ENCODE measurements at regions not wholly inside any gene's neighbourhood (a gene's known extent, or its start where the extent isn't known, plus 50 kb on each side); places are given as distances from the start of the nearest gene placed in this dataset.

- ChIA-PET CTCF (no interaction called here), POLR2A (no interaction called here)
Measured at GRCh38 chr22:47929073-47929472, 1166.6 kb downstream of the TBC1D22A start.

GRCh38 chr22:47928631-47929030 lies 1166.2 kb downstream of the TBC1D22A start:
- H3K27me3 ChIP-seq (ENCODE audit: control insufficient read depth, insufficient read depth, low read length), result no peaks in the 10 kb centered on the region
- DNase-seq (ENCODE audit: low read depth, low spot score), result no peak
- H3K4me1 ChIP-seq (ENCODE audit: control insufficient read depth, insufficient read depth, low read length), result no peaks in the 10 kb centered on the region
- ChIA-PET CTCF (no interaction called here), POLR2A (no interaction called here)
- in situ Hi-C loops (cut with HindIII; ENCODE audit: low pct_unique_long_range_greater_than_20kb, low sequenced_read_pairs) (no loop called here), intact Hi-C loops (cut with micrococcal nuclease; ENCODE audit: unreplicated experiment) (no loop called here)
- H3K9me3 ChIP-seq (ENCODE audit: control insufficient read depth, insufficient read depth, low read depth, low read length), result no peaks in the 10 kb centered on the region
- TF ChIP-seq SIN3A (IDR thresholded peaks at IDR 0.05; ENCODE audit: borderline replicate concordance, insufficient read depth, low read depth, low read length) (no peak), TCF7L2 (IDR thresholded peaks at IDR 0.05; ENCODE audit: low read depth, low read length) (no peak), POLR2AphosphoS5 (IDR thresholded peaks at IDR 0.05; ENCODE audit: low read depth, low read length) (no peak)
- TF ChIP-seq, protein P1, sequence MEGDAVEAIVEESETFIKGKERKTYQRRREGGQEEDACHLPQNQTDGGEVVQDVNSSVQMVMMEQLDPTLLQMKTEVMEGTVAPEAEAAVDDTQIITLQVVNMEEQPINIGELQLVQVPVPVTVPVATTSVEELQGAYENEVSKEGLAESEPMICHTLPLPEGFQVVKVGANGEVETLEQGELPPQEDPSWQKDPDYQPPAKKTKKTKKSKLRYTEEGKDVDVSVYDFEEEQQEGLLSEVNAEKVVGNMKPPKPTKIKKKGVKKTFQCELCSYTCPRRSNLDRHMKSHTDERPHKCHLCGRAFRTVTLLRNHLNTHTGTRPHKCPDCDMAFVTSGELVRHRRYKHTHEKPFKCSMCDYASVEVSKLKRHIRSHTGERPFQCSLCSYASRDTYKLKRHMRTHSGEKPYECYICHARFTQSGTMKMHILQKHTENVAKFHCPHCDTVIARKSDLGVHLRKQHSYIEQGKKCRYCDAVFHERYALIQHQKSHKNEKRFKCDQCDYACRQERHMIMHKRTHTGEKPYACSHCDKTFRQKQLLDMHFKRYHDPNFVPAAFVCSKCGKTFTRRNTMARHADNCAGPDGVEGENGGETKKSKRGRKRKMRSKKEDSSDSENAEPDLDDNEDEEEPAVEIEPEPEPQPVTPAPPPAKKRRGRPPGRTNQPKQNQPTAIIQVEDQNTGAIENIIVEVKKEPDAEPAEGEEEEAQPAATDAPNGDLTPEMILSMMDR (IDR thresholded peaks at IDR 0.05), result no peak
- TF ChIP-seq, protein P2, sequence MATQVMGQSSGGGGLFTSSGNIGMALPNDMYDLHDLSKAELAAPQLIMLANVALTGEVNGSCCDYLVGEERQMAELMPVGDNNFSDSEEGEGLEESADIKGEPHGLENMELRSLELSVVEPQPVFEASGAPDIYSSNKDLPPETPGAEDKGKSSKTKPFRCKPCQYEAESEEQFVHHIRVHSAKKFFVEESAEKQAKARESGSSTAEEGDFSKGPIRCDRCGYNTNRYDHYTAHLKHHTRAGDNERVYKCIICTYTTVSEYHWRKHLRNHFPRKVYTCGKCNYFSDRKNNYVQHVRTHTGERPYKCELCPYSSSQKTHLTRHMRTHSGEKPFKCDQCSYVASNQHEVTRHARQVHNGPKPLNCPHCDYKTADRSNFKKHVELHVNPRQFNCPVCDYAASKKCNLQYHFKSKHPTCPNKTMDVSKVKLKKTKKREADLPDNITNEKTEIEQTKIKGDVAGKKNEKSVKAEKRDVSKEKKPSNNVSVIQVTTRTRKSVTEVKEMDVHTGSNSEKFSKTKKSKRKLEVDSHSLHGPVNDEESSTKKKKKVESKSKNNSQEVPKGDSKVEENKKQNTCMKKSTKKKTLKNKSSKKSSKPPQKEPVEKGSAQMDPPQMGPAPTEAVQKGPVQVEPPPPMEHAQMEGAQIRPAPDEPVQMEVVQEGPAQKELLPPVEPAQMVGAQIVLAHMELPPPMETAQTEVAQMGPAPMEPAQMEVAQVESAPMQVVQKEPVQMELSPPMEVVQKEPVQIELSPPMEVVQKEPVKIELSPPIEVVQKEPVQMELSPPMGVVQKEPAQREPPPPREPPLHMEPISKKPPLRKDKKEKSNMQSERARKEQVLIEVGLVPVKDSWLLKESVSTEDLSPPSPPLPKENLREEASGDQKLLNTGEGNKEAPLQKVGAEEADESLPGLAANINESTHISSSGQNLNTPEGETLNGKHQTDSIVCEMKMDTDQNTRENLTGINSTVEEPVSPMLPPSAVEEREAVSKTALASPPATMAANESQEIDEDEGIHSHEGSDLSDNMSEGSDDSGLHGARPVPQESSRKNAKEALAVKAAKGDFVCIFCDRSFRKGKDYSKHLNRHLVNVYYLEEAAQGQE (IDR thresholded peaks at IDR 0.05; ENCODE audit: insufficient read depth in 1 of 2, low read depth in 2 of 2, low read length in 1 of 2), result no peak
- no peak overlapping the region for H3K4me3 ChIP-seq (ENCODE audit: low read depth in 2 of 2, low read length in 2 of 2)
- BruUV-seq (replicated peaks), result no TSS peak
- no peak overlapping the region for H3K27ac ChIP-seq (ENCODE audit: low read length)
- no peak for ATAC-seq
- H3K36me3 ChIP-seq (ENCODE audit: control insufficient read depth, insufficient read depth, low read length), result no peaks in the 10 kb centered on the region

More at GRCh38 chr22:47929073-47929472, 1166.6 kb downstream of the TBC1D22A start:
- BruUV-seq (replicated peaks), result no TSS peak
- Histone ChIP-seq H3K9me3 (ENCODE audit: control insufficient read depth, insufficient read depth, low read depth, low read length) (no peaks in the 10 kb centered on the region), H3K4me1 (ENCODE audit: control insufficient read depth, insufficient read depth, low read length) (no peaks in the 10 kb centered on the region), H3K27me3 (ENCODE audit: control insufficient read depth, insufficient read depth, low read length) (no peaks in the 10 kb centered on the region), H3K36me3 (ENCODE audit: control insufficient read depth, insufficient read depth, low read length) (no peaks in the 10 kb centered on the region), H3K27ac (ENCODE audit: low read length) (no peak overlapping the region), H3K4me3 (ENCODE audit: low read depth in 2 of 2, low read length in 2 of 2) (no peak overlapping the region)
- intact Hi-C loops (cut with micrococcal nuclease; ENCODE audit: unreplicated experiment), result no loop called here
- no peak for ATAC-seq
- TF ChIP-seq, protein P1 (IDR thresholded peaks at IDR 0.05), result no peak
- no peak for TF ChIP-seq POLR2AphosphoS5 (IDR thresholded peaks at IDR 0.05; ENCODE audit: low read depth, low read length)
- TF ChIP-seq, protein P2 (IDR thresholded peaks at IDR 0.05; ENCODE audit: insufficient read depth in 1 of 2, low read depth in 2 of 2, low read length in 1 of 2), result no peak
- TF ChIP-seq SIN3A (IDR thresholded peaks at IDR 0.05; ENCODE audit: borderline replicate concordance, insufficient read depth, low read depth, low read length), result no peak
- no peak for TF ChIP-seq TCF7L2 (IDR thresholded peaks at IDR 0.05; ENCODE audit: low read depth, low read length)
- no peak for DNase-seq (ENCODE audit: low read depth, low spot score)
- in situ Hi-C loops (cut with HindIII; ENCODE audit: low pct_unique_long_range_greater_than_20kb, low sequenced_read_pairs), result no loop called here

Measured in Panc1 (cell line).